ENCODE measurements at regions not wholly inside any gene's neighbourhood (a gene's known extent, or its start where the extent isn't known, plus 50 kb on each side); places are given as distances from the start of the nearest gene placed in this dataset.

- no peak for TF ChIP-seq GABPB1 (CRISPR knock-in tag; IDR thresholded peaks at IDR 0.05)
- TF ChIP-seq CREB1 (CRISPR knock-in tag; IDR thresholded peaks at IDR 0.05) = no peak
- no peak for TF ChIP-seq NR1H2 (CRISPR knock-in tag; IDR thresholded peaks at IDR 0.05)
- no peak for TF ChIP-seq CTCF (IDR thresholded peaks at IDR 0.05)
- no peak for TF ChIP-seq USF1 (CRISPR knock-in tag; IDR thresholded peaks at IDR 0.05)
Observed at GRCh38 chr9:119477197-119477596, 108.0 kb upstream of the BRINP1 start.
